GM12872 (cell line): ENCODE measurements at regions not wholly inside any gene's neighbourhood (a gene's known extent, or its start where the extent isn't known, plus 50 kb on each side); places are given as distances from the start of the nearest gene placed in this dataset.

Source experiments
- CTCF ChIP-seq: IDR thresholded peaks from 3 replicates; pipeline ENCODE4 v1.5.1; 2011; ENCODE audit warnings: low read depth, mild to moderate bottlenecking, low read length, moderate library complexity; ENCODE audit not compliant: insufficient read depth

- no peak for TF ChIP-seq CTCF
Measured at GRCh38 chr9:89249001-89249400, 62.0 kb upstream of the CKS2 start.

- no peak for TF ChIP-seq CTCF
Measured at GRCh38 chr9:89252651-89253267, 58.2 kb upstream of the CKS2 start.

GRCh38 chr9:89254058-89254772 is 56.8 kb upstream of the CKS2 start:
- TF ChIP-seq CTCF = no peak

GRCh38 chr9:89254773-89255125 is 56.2 kb upstream of the CKS2 start:
- TF ChIP-seq CTCF = no peak

- TF ChIP-seq CTCF = no peak
Measured at GRCh38 chr9:89256225-89256624, 54.8 kb upstream of the CKS2 start.

GRCh38 chr9:89256642-89257041 is 54.4 kb upstream of the CKS2 start:
- no peak for TF ChIP-seq CTCF

GRCh38 chr9:89260525-89260924 is 50.5 kb upstream of the CKS2 start:
- TF ChIP-seq CTCF = no peak
